ENCODE measurements at regions not wholly inside any gene's neighbourhood (a gene's known extent, or its start where the extent isn't known, plus 50 kb on each side); places are given as distances from the start of the nearest gene placed in this dataset.
"Not testable (repeated sequence)": the region's sequence is repeated elsewhere in the genome, so short reads cannot be mapped to it uniquely, and the experiment has no call there.

DNA sequence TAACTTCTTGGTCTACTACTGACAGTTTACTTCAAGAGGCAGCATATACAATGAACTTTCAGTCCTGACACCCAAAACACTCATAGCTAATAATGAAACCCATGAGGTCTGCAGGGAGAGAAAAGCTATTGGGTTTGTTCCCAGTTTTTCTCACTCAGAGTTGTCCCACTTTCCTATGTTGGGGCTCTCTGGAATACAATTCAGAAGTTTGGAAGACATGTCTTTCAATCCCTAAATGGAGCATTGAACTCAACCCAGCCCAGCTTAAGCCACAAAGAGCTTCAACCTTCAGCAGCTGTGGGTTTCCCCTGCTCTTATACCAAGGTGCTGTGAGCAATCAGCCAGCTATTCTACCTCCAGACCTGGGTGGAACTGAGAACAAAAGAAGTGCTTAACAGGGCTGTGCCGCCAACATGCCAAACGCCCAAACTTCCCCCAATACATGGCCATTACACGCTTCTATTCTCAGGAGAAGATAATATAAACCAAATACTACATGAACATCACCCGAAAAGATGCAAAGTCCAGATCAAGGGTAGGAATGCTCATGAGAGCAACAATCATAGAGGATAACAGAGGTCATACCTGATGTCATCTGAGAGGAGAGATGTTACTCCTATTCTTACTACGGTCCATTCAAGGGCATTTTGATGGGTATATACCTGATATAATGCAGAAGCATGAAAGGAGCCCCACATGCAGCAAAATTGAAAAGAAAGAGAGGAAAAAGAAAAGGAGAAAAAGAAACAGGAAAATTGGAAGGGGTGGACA is 131.2 kb upstream of the TGFBR2 start:
- H3K9me3 Mint-ChIP-seq, result no peaks in the 10 kb centered on the region
- ATAC-seq (replicated peaks), result no peak

DNA sequence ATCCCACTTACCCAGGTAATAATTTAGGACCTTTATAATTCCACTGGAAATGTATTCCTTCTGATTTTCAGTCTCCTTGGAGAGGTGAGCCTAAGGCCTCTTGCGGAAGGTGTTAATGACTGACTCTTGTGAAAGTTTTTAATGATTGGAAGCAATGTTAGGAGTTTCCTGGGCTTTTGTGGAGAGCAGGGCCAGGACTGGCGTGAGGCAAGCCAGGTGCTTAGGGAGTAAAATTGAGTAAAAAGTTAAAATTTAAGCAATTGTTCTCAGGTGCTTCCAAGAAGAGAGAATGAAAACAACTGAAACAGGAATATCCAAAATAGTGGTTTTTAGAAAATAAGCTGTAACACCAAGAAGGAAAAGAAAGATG is 130.6 kb upstream of the TGFBR2 start:
- DNase-seq, result no peak
- Mint-ChIP-seq H3K27me3 (no peaks in the 10 kb centered on the region), H3K27ac (no peak overlapping the region), H3K4me1 (ENCODE audit: low read depth in 2 of 2) (peaks cover 4 to 5% of the 10 kb centered on the region in 2 donors), H3K9me3 (no peaks in the 10 kb centered on the region), H3K4me3 (no peak overlapping the region), H3K36me3 (ENCODE audit: insufficient read depth) (no peaks in the 10 kb centered on the region)
- ATAC-seq (replicated peaks), result no peak

More for the DNA sequence above, 131.2 kb upstream of the TGFBR2 start:
- no peak overlapping the region for H3K27ac Mint-ChIP-seq
- peaks cover 5% of the 10 kb centered on the region in 2 donors for H3K4me1 Mint-ChIP-seq (ENCODE audit: low read depth in 2 of 2)
- no peak overlapping the region for H3K4me3 Mint-ChIP-seq
- H3K36me3 Mint-ChIP-seq (ENCODE audit: insufficient read depth), result no peaks in the 10 kb centered on the region
- no peaks in the 10 kb centered on the region for H3K27me3 Mint-ChIP-seq
- no peak for DNase-seq

GRCh38 chr3:30476368-30477084 is 129.9 kb upstream of the TGFBR2 start:
- Mint-ChIP-seq H3K9me3 (no peaks in the 10 kb centered on the region), H3K4me3 (no peak overlapping the region), H3K27ac (no peak overlapping the region), H3K36me3 (ENCODE audit: insufficient read depth) (no peaks in the 10 kb centered on the region), H3K27me3 (no peaks in the 10 kb centered on the region), H3K4me1 (ENCODE audit: low read depth in 2 of 2) (peaks cover 4 to 5% of the 10 kb centered on the region in 2 donors)
- no peak for ATAC-seq (replicated peaks)
- DNase-seq, result no peak

DNA sequence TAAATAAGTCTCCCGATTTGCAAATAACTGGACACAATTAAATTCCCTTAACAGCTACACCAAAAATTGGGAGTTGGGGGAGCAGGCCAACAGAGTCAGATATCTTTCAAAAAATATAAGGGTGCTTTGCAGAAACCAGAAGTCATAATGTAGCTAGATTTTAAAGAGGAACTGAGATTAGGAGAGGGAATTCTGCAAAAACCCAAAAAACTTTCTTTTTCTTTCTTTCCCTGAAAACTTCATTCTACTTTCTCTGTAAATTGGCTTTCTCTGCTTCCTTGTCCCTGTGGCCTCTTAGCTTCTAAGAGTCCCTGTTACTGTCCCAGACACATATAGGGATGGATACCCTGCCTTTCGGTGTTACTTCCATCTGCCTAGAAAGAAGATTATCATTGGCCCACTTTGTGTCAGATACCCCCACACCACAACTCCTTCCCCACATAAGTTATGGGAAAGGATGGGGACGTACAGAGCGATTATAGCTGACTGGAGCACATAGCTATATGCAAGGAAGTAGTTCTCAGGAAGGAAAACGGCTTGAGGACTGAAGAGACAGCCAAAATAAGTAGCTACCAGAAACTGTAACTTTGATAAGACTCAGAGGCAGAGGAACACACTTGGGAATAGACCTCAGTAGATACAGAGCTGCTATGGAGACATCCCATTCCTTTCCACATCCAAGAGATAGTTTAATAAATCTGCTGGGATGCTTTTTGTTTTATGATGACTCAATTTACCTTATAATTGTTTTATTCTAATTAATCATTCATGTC is 129.1 kb upstream of the TGFBR2 start:
- no peaks in the 10 kb centered on the region for H3K27me3 Mint-ChIP-seq

GRCh38 chr3:30479737-30480136 is 126.7 kb upstream of the TGFBR2 start:
- not testable (repeated sequence) for H3K27ac Mint-ChIP-seq; H3K36me3 Mint-ChIP-seq (ENCODE audit: insufficient read depth); H3K4me3 Mint-ChIP-seq; H3K4me1 Mint-ChIP-seq (ENCODE audit: low read depth in 2 of 2); DNase-seq; ATAC-seq (replicated peaks); H3K9me3 Mint-ChIP-seq; H3K27me3 Mint-ChIP-seq

More for the DNA sequence above, 129.1 kb upstream of the TGFBR2 start:
- DNase-seq (no peak), ATAC-seq (replicated peaks) (no peak)
- Mint-ChIP-seq H3K4me1 (ENCODE audit: low read depth in 2 of 2) (peaks cover 4 to 5% of the 10 kb centered on the region in 2 donors), H3K4me3 (no peak overlapping the region), H3K27ac (no peak overlapping the region), H3K9me3 (no peaks in the 10 kb centered on the region), H3K36me3 (ENCODE audit: insufficient read depth) (no peaks in the 10 kb centered on the region)

DNA sequence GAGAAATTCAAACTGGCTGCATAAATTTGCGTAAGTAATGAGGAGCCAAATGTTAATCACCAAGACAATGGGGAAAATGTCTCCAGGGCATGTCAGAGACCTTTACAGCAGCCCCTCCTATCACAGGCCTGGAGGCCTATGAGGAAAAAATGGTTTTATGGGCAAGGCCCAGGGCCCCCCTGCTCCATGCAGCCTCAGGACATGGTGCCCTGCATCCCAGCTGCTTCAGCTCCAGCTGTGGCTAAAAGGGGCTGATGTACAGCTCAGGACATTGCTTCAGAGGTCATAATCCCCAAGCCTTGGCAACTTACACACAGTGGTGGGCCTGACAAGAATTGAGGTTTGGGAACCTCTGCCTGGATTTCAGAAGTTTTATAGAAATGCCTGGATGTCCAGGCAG is 126.2 kb upstream of the TGFBR2 start:
- not testable (repeated sequence) for H3K4me3 Mint-ChIP-seq; H3K36me3 Mint-ChIP-seq (ENCODE audit: insufficient read depth); ATAC-seq (replicated peaks); H3K4me1 Mint-ChIP-seq (ENCODE audit: low read depth in 2 of 2); H3K27ac Mint-ChIP-seq; H3K27me3 Mint-ChIP-seq; DNase-seq; H3K9me3 Mint-ChIP-seq

DNA sequence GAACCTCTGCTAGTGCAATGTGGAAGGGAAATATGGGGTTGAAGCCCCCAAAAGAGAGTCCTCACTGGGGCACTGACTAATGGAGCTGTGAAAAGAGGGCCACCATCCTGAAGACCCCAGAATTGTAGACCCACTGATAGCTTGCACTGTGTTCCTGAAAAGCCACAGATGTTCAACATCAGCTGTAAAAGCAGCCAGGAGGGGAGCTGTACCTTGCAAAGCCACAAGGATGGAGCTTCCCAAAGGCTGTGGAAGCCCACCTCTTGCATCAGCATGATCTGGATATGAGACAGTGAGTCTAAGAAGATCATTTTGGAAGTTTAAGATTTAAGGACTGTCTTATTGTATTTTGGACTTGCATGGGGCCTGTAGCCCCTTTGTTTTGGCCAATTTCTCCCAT is 125.8 kb upstream of the TGFBR2 start:
- H3K27ac Mint-ChIP-seq, result no peak overlapping the region
- no peaks in the 10 kb centered on the region for H3K27me3 Mint-ChIP-seq
- no peaks in the 10 kb centered on the region for H3K9me3 Mint-ChIP-seq
- DNase-seq (no peak), ATAC-seq (replicated peaks) (no peak)
- H3K4me1 Mint-ChIP-seq (ENCODE audit: low read depth in 2 of 2), result peaks cover 4 to 5% of the 10 kb centered on the region in 2 donors
- no peak overlapping the region for H3K4me3 Mint-ChIP-seq
- H3K36me3 Mint-ChIP-seq (ENCODE audit: insufficient read depth), result no peaks in the 10 kb centered on the region

GRCh38 chr3:30481241-30481640 is 125.2 kb upstream of the TGFBR2 start:
- Mint-ChIP-seq H3K9me3 (no peaks in the 10 kb centered on the region), H3K36me3 (ENCODE audit: insufficient read depth) (no peaks in the 10 kb centered on the region), H3K4me1 (ENCODE audit: low read depth in 2 of 2) (peaks cover 4 to 5% of the 10 kb centered on the region in 2 donors), H3K27ac (no peak overlapping the region), H3K4me3 (no peak overlapping the region), H3K27me3 (no peaks in the 10 kb centered on the region)
- DNase-seq (no peak), ATAC-seq (replicated peaks) (no peak)

DNA sequence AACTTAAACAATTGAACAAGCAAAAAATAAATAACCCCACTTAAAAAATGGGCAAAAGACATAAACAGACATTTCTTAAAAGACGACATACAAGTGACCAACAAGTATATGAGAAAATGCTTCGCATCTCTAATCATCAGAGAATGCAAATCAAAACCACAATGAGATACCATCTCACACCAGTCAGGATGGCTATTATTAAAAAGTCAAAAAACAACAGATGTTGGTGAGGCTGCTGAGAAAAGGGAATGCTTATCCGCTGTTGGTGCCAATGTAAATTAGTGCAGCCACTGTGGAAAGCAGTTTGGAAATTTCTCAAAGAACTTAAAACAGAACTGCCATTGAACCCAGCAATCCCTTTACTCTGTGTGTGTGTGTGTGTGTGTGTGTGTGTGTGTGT is 122.2 kb upstream of the TGFBR2 start:
- H3K36me3 Mint-ChIP-seq (ENCODE audit: insufficient read depth); H3K4me3 Mint-ChIP-seq; DNase-seq; H3K4me1 Mint-ChIP-seq (ENCODE audit: low read depth in 2 of 2); H3K27ac Mint-ChIP-seq; H3K27me3 Mint-ChIP-seq; H3K9me3 Mint-ChIP-seq; ATAC-seq (replicated peaks): not testable (repeated sequence)

GRCh38 chr3:30486368-30486767 is 120.0 kb upstream of the TGFBR2 start:
- no peak overlapping the region for H3K27ac Mint-ChIP-seq
- no peak overlapping the region for H3K4me3 Mint-ChIP-seq
- ATAC-seq (replicated peaks), result no peak
- H3K4me1 Mint-ChIP-seq (ENCODE audit: low read depth in 2 of 2), result no peaks in the 10 kb centered on the region
- no peaks in the 10 kb centered on the region for H3K36me3 Mint-ChIP-seq (ENCODE audit: insufficient read depth)
- DNase-seq, result no peak
- H3K9me3 Mint-ChIP-seq, result peaks cover 6 to 13% of the 10 kb centered on the region in 2 donors
- no peaks in the 10 kb centered on the region for H3K27me3 Mint-ChIP-seq

DNA sequence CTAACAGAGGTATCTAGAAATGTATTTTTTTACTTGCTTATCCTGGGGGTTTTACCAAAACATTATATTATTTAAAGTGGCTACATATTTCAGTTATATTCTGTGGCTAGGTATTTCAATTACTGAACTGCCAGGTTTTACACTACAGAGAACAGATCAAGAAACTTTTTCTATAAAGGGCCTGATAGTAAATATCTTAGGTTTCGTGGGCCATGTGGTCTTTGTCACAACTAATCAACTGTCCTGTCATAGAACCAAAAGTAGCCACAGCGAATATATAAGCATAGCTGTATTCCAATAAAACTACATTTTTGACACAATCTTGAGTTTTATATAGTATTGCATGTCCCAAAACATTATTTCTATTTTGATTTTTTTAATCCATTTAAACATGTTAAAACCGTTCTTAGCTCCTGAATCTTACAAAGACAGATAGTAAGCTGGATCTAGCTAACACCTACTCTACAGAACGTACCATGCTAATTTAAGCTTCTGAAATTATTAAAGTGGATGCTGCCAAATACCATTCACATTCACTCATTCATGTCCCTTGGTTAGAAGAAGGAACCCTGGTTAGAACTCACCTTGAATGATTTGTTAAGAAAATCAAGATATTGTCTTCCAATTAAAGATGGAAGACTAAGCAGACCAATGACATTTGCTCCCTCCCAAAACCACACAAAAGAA is 118.2 kb upstream of the TGFBR2 start:
- DNase-seq, result no peak
- no peaks in the 10 kb centered on the region for H3K36me3 Mint-ChIP-seq (ENCODE audit: insufficient read depth)
- no peaks in the 10 kb centered on the region for H3K27me3 Mint-ChIP-seq
- ATAC-seq (replicated peaks), result no peak
- H3K4me3 Mint-ChIP-seq, result no peak overlapping the region
- H3K4me1 Mint-ChIP-seq (ENCODE audit: low read depth in 2 of 2), result no peaks in the 10 kb centered on the region
- no peak overlapping the region for H3K27ac Mint-ChIP-seq
- H3K9me3 Mint-ChIP-seq, result peaks cover 6 to 13% of the 10 kb centered on the region in 2 donors

DNA sequence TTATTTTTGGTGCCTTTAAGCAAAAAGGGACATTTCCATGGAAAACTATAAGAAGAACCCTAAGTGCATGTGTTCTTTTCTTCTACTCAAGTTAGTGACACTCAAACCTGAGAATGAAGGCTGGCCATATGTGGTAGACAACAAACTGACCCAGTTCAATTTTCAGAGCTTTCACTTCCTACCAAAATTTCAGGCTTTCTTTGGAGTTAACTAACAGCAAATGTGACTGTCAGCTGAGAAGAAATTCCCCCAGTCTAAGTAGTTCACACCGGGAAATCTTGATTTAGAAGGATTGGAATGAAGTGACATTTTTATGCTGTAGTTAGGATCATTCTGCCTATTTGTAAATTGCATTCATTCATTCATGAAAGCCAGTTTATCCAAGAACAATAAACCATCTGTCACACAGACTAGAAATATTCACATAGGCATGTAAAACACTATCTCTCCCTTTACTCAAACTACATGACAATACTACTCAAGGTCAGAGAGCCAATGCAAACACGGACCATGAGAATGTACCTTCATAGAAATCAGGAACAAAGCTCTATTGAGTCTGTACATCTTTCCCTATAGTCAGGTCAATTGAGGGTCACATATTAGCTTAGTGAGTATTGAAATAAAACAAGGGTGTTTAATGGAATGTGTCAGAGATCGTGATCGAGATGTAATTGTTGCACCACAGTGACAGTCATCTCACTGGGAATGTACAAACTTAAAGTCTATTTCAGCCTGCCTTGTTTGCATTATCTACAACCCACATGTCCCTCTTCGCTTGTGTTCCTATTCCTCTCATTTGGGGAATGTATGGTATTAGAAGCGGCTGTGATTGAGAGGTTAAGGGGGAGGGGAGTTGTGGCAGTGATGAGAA is 113.8 kb upstream of the TGFBR2 start:
- DNase-seq (no peak), ATAC-seq (replicated peaks) (no peak)
- Mint-ChIP-seq H3K4me3 (no peak overlapping the region), H3K4me1 (ENCODE audit: low read depth in 2 of 2) (no peaks in the 10 kb centered on the region), H3K9me3 (peaks cover 6 to 13% of the 10 kb centered on the region in 2 donors), H3K27ac (no peak overlapping the region), H3K27me3 (no peaks in the 10 kb centered on the region), H3K36me3 (ENCODE audit: insufficient read depth) (no peaks in the 10 kb centered on the region)
